ENCODE measurements at regions not wholly inside any gene's neighbourhood (a gene's known extent, or its start where the extent isn't known, plus 50 kb on each side); places are given as distances from the start of the nearest gene placed in this dataset.
A peak's percentile ranks its signal among the peaks of the same experiment; 100 is the strongest.

DNA sequence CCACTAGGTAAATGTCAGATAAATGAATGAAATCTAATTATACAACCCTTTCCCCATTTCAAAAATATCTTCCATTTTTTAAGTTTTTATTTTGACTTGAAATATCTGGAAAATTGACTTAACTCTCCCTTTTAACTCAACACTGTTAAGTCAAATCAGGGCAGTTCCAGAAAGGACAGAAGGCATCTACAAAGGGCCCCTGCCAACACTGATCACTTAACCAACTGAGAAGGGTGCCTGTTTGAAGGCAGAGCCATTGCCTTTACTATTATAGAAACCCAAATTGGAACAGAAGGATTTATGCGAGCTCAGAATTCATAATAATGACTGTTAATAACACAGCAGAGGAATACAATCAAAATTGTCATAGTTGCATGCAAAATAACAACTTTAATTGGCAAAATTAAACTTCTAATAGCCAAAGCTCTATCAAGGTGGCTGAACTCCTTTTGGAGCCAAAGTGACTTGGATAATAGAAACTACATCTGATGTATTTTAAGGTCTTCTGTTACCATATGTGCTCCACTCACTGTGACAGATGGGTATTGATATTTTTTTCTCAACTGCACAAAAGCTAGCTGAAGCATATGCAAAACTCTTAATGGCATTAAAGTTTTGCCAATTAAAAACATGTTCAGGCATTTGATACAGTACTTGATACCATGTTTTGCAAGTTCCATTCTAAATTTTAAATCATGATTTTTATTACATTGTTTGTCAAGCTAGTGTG is 383.8 kb downstream of the NOVA1 start:
- no peak for TF ChIP-seq POLR2A (IDR thresholded peaks at IDR 0.05)
- no peak for TF ChIP-seq POLR2AphosphoS5 (IDR thresholded peaks at IDR 0.05)
- TF ChIP-seq, protein P1, sequence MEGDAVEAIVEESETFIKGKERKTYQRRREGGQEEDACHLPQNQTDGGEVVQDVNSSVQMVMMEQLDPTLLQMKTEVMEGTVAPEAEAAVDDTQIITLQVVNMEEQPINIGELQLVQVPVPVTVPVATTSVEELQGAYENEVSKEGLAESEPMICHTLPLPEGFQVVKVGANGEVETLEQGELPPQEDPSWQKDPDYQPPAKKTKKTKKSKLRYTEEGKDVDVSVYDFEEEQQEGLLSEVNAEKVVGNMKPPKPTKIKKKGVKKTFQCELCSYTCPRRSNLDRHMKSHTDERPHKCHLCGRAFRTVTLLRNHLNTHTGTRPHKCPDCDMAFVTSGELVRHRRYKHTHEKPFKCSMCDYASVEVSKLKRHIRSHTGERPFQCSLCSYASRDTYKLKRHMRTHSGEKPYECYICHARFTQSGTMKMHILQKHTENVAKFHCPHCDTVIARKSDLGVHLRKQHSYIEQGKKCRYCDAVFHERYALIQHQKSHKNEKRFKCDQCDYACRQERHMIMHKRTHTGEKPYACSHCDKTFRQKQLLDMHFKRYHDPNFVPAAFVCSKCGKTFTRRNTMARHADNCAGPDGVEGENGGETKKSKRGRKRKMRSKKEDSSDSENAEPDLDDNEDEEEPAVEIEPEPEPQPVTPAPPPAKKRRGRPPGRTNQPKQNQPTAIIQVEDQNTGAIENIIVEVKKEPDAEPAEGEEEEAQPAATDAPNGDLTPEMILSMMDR (IDR thresholded peaks at IDR 0.05 in 8 of 11, conservative IDR thresholded peaks at IDR 0.05 in 3 of 11): no peak
- H3K27ac ChIP-seq: no peak overlapping the region
- H3K4me3 ChIP-seq: no peak overlapping the region
- H3K9me3 ChIP-seq: peaks cover 0 to 4% (median 0%) of the 10 kb centered on the region in 8 donors
- no peak for DNase-seq
- no peaks in the 10 kb centered on the region for H3K27me3 ChIP-seq (replicated peaks in 1 of 7)
- intact Hi-C loops (cut with DNase I; ENCODE audit: low total_unique reads): no loop called here
- no peaks in the 10 kb centered on the region for H3K36me3 ChIP-seq
- H3K4me1 ChIP-seq: no peaks in the 10 kb centered on the region
- 86 to 98% (median 88%) methylated on average over 1 of the region's 1 CpG for WGBS, 5 donors

DNA sequence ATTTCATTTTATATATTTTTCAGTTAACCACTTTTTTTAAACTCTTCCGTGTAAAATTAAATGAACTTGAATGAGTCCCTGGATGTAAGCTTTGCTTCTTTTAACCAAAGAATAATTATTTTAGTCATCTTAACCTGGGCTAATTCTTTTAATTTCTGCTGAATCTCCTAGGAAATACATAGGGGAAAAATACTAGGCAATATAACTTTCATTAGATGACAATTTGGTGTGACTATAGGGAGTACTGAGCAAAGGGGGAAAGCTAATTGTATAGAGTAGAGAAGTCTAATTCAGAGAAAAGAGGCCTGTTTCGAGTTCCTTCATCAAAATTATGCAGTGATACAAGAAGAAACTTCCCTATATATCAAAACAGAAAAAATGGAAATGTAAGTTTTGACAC is 388.1 kb downstream of the NOVA1 start:
- DNase-seq: no peak
- Histone ChIP-seq H3K4me1 (no peaks in the 10 kb centered on the region), H3K27me3 (replicated peaks in 1 of 7) (peaks cover 0 to 19% (median 11%) of the 10 kb centered on the region in 7 donors), H3K9me3 (no peaks in the 10 kb centered on the region), H3K4me3 (no peak overlapping the region), H3K27ac (no peak overlapping the region), H3K36me3 (no peaks in the 10 kb centered on the region)
- TF ChIP-seq, protein P1 (IDR thresholded peaks at IDR 0.05 in 8 of 11, conservative IDR thresholded peaks at IDR 0.05 in 3 of 11): no peak
- TF ChIP-seq POLR2AphosphoS5 (IDR thresholded peaks at IDR 0.05) (no peak), POLR2A (IDR thresholded peaks at IDR 0.05) (no peak)
- WGBS, 5 donors: 70 to 83% (median 75%) methylated on average over 2 of the region's 2 CpGs
- intact Hi-C loops (cut with DNase I; ENCODE audit: low total_unique reads): no loop called here

DNA sequence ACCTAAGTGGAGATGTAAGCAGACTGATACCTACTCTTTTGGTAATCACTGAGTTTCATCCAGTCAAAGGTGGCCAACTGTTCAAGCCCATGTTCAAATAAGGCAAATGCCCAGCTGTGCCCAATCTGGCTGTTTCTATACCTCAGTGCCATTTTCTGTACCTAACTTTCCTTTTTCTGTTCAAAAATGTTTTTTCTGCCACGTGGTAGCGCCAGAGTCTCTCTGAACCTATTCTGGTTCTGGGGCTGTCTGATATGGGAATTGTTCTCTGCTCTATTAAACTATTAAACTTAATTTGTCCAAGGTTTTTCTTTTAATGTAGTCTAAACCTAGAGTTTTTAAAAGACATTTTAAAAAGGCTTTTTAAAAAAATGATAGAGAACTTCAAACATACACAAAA is 391.2 kb downstream of the NOVA1 start:
- no peak for TF ChIP-seq POLR2AphosphoS5 (IDR thresholded peaks at IDR 0.05)
- TF ChIP-seq, protein P1 (IDR thresholded peaks at IDR 0.05 in 8 of 11, conservative IDR thresholded peaks at IDR 0.05 in 3 of 11): no peak
- TF ChIP-seq POLR2A (IDR thresholded peaks at IDR 0.05): no peak
- no peak for DNase-seq
- H3K27me3 ChIP-seq (replicated peaks in 1 of 7): peaks cover 0 to 23% (median 11%) of the 10 kb centered on the region in 7 donors
- H3K4me3 ChIP-seq: no peak overlapping the region
- H3K9me3 ChIP-seq: peaks cover 0 to 5% (median 0%) of the 10 kb centered on the region in 8 donors
- H3K36me3 ChIP-seq: no peaks in the 10 kb centered on the region
- intact Hi-C loops (cut with DNase I; ENCODE audit: low total_unique reads): no loop called here
- H3K27ac ChIP-seq: no peak overlapping the region
- no peaks in the 10 kb centered on the region for H3K4me1 ChIP-seq
- WGBS, 5 donors: 44 to 55% (median 52%) methylated on average over 2 of the region's 2 CpGs

DNA sequence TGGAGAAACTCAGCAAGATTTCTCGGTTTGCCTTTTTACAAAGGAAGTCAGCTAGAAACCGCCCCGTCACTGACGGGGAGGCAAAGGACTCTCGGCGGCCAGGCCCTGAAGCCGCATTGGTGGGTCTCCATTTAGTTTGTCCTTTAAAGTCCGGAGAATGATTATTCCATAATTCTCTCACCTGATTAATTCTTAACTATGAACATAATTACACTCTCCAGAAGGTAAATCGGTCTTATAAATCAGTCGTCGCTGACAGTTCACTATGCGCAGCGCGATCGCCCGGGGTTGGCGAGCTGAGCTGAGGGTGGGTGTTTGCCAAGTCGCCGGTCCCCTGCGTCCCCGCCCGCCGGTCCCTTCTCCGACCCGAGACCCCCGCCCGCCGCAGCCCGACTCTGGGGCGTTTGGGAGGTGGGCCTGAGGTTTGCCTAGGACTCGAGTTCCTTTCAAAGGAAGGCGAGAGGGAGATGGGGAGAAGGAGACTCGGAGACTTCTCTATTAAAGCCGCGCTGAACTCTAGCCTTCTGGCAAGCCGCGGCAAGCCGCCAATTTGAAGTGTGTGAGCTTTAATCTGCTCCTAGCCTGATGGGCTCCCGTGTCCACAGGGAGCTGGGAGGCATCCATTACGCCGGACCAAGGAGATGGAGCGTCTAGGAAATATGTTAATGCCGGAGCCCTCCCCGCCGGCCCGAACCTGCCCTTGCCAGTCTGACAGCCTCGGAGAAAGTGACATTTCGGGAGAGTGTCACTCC is 392.9 kb downstream of the NOVA1 start:
- H3K4me3 ChIP-seq: peak overlapping the region; percentile 10 to 60 (median 20)
- no peak overlapping the region for H3K27ac ChIP-seq
- peak; percentile 70 for DNase-seq
- H3K27me3 ChIP-seq (replicated peaks in 1 of 7): peaks cover 0 to 23% (median 11%) of the 10 kb centered on the region in 7 donors
- H3K4me1 ChIP-seq: no peaks in the 10 kb centered on the region
- intact Hi-C loops (cut with DNase I; ENCODE audit: low total_unique reads): no loop called here
- TF ChIP-seq POLR2AphosphoS5 (IDR thresholded peaks at IDR 0.05): no peak
- TF ChIP-seq, protein P1 (IDR thresholded peaks at IDR 0.05 in 8 of 11, conservative IDR thresholded peaks at IDR 0.05 in 3 of 11): no peak
- no peak for TF ChIP-seq POLR2A (IDR thresholded peaks at IDR 0.05)
- H3K36me3 ChIP-seq: no peaks in the 10 kb centered on the region
- H3K9me3 ChIP-seq: peaks cover 0 to 5% (median 0%) of the 10 kb centered on the region in 8 donors
- 4 to 17% (median 7%) methylated on average over 44 to 48 of the region's 48 CpGs for WGBS, 5 donors
